GM21447 (cell line): ENCODE measurements at regions not wholly inside any gene's neighbourhood (a gene's known extent, or its start where the extent isn't known, plus 50 kb on each side); places are given as distances from the start of the nearest gene placed in this dataset.
"Not testable (repeated sequence)": the region's sequence is repeated elsewhere in the genome, so short reads cannot be mapped to it uniquely, and the experiment has no call there.

Source experiments
- ATAC-seq: cut with Tn5 transposase; IDR thresholded peaks from one replicate; pipeline ENCODE4 v1.9.1; 2021; ENCODE audit not compliant: unreplicated experiment

DNA sequence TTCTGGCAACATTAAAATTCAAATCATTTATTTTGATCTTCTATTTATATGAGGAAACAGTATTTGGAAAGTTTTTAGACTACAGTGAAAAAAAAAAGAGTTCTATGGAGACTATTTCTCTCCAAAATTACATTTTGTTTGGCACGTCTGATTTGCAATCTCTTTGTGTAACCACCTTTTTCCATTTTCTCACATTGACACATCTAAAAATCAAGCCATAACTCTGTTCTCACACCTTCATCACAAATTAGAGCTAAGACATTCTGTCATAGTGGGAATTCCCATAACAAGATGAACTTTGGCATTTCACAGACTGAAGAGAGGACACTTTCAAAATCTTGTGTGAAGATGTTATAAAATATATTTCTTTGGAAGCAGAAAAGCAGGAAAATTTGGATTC lies 468.9 kb downstream of the GRIA2 start:
- no peak for ATAC-seq

DNA sequence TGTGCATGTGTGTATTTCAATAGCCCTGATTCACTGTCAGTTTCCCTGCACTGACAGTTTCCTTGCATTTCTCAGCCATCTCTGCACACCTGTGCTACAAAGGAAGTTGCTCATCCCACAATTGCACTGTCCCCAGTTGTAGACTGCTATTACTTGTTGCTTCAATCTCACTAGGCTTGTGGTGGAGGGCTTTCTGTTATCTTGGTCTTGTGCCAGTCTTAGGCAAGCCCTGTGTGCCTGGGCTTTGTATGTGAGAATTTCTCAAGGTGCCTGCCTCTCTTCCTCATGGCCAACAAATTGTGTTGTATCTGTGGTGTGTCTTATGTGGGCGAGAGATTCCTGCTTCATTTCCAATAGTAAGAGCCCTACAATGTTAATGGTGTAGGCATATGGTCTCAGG lies 467.4 kb downstream of the GRIA2 start:
- no peak for ATAC-seq

DNA sequence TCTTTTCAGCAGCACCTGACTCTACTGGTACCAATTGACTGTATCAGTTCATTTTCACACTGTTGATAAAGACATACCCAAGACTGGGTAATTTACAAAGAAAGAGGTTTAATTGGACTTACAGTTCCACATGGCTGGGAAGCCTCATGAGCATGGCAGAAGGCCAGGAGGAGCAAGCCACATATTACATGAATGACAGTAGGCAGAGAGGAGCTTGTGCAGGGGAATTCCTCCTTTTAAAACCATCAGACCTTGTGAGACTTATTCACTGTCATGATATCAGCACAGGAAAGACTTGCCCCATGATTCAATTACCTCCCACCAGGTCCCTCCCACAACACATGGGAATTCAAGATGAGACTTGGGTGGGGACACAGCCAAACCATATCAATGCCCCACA lies 458.8 kb downstream of the GRIA2 start:
- ATAC-seq = not testable (repeated sequence)

DNA sequence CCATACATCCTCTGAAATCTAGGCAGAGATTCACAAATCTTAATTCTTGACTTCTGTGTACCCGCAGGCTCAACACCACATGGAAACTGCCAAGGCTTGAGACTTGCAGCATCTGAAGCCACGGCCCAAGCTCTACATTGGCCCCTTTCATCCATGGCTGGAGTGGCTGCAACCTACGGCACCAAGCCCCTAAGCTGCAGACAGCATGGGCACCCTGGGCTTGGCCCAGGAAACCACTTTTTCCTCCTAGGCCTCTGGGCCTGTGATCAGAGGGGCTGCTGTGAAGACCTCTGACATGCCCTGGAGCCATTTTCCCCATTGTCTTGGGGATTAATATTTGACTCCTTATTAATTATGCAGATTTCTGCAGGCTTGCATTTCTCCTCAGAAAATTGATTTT lies 457.9 kb downstream of the GRIA2 start:
- ATAC-seq = no peak

DNA sequence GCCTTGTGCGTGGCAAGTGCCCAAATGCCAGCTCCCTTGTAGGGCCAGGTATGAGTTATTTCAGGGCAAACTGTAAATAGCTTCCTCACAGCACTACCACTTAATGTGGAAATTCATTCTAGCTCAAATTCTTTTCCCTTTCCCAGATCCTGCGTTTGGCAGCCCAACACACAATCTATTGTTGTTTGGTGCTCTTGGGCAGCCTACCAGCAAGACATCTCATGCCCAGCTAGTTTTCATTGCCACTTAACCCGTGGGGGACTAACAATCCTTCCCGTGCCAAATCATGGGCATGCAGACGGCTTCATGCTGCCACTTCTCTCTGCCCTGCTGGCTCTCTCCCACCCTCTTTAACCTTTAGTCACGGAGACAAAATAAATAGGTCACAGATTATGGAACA lies 454.2 kb downstream of the GRIA2 start:
- ATAC-seq = no peak

DNA sequence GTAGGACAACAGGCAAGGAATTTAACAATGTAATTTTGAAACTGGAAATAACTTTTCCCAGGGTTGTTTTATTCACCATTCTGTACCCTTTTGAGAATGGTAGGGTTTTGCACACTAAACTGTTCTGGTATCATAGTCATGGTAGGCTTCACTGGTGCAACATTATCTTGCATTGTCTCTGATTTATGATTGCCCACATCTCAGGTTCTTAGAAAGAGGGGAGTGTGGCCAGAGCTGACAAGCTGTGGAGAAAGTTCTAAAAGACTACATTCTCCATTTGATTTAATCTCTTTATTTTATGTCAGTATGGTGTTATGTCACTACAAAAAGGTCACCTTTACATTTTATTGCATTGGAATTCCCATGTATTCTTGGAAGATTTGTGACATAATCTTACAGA lies 447.3 kb downstream of the GRIA2 start:
- no peak for ATAC-seq

DNA sequence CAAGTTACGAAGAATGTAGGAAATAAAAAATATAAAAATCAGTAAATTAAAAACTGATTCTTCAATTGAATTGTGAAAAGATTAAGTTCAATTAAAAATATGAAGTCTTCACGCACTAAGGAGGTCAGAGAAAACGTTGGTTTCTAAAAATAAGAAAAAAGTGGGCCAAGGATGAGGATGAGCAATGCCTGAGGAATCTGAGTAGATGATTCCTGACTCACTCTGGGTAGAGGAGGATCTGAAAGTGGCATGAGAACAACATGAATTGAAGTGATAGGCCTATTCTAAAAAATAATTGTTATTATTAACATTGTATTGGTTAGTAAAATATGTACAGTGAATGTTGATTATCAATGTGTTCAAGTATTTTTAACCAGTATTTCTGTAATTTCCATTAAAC lies 444.2 kb downstream of the GRIA2 start:
- no peak for ATAC-seq

DNA sequence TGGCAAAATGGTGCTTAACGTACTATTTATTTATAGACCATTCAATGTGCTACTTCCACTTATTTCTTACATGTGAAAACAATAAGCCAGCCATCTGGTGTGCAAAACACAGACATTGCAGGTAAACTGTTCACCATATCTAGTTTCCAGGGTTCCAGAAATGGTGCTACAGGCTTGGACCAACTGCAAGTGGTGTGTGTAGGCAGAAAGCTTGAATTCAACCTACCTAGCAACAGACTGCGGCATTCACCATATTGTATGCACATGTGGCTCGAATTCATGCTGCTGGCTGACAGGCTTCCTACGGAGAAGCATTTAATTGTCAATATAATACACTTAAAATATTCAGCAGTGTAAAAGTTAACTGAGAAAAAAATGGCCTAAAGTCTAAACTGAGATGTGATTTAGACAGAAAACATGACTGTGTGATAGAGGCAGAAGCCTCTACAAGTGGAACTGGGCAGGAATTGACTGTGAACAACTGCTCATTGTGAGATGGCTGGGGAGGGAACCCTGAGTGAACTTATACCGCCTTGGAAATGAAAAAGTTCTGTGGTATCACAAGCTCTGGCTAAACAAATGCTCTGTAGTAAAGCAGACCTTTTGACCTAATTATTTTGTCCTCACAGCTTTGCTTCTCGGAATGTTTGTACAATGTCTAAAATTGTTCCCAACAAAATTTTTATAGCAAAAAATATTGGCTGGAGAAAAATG lies 434.7 kb downstream of the GRIA2 start:
- no peak for ATAC-seq

DNA sequence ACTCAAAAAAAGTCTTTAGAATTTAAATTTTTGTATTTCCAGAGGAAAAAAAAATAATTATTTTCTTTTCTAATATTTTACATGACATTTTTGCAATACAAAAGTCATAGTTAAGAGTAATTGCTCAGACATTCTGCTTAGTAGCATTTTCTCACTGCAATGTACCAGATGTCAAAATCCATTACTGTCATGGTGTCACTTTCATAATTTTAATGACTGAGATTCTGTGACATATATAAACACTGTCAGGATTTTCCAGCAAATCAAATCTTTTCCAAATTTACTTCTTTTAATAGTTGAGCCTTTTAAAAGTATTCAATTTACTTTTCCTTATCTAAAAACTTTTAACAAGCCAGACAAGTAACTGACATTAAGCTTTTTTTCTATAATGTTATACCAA lies 422.7 kb downstream of the GRIA2 start:
- no peak for ATAC-seq

DNA sequence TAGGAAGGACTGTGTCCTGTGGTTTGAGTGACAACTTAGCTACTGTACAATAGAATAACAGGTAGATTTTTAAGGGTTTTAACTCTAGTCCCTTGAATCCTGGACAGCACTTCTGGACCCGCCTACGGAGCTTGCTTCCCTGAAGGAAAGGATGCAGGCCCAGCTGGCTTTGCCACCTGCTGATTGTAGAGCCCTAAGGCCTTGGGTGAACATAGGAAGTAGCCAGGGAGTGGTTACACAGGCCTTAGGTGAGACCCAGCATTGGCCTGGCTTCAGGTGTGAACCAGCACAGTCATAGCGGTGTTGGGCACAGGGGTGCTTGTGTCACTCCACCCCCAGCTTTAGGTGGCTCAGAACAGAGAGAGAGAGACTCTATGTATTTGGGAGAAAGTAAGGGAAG lies 413.5 kb downstream of the GRIA2 start:
- no peak for ATAC-seq

DNA sequence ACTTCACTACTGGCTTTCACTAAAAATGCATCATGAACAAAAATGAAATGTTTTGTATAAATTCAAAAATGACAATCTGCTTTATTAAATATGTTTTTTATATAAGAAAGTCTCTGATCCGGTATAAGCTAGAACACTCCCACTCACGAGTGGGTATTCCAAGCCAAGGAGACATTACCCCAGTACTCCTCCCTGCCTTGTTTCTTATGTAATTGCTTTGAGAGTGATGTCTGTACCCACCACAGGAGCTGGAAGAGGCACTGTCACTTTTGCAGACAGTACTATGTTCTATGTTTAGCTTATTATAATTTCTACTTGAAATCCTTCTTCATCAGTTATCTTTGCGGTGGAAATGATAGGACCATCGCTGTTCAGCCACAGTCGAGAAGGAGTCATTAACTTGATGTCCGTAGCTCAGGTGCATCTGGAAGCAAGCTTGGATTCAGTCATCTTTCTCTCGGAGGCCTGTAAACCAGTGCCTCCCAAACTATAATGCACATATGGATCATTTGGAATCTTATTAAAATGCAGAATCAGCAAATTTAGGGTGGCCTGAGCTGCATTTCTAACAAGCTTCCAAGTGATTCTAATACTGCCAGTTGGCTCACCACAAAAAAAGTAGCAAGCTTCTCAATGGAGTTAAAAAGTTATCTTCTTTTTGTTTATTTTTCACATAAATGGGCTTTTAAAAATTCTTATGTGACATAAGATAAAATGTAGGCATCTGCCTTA lies 396.4 kb downstream of the GRIA2 start:
- ATAC-seq = no peak

DNA sequence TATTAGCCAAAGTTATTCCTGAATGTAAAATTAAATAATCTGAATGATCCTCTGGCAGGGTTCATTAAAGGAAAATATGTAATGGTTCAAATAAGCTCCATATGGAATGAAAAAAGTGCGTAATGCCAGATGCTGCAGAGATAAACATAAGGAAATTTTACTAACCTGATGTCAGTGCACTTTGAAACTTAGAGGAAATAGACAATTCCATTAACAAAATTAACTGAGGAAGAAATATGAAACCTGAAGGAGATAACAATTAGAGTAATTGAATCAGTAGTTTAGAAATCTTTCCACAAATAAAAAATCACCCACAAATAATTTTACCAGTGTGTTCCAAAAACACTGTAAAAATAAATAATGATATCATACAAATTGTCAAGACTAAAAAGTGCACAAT lies 387.5 kb downstream of the GRIA2 start:
- no peak for ATAC-seq

DNA sequence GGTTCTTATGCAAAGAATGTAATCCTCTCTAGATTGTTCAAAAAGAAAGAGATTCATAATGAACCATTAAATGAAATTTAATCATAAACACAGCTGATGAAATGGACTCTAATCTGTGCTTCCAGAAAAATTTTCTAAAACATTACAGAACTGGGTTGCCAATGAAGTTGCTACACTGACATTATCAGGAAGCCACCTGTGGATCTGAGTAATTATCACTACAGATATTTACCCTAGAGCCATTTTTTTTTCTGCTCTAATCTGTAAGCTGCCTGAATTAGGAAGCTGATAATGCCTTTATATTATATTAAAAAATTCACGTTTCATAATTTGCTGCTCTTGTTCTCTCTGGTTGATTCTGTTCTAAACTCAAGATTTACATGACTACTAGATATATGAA lies 380.1 kb downstream of the GRIA2 start:
- ATAC-seq = no peak

DNA sequence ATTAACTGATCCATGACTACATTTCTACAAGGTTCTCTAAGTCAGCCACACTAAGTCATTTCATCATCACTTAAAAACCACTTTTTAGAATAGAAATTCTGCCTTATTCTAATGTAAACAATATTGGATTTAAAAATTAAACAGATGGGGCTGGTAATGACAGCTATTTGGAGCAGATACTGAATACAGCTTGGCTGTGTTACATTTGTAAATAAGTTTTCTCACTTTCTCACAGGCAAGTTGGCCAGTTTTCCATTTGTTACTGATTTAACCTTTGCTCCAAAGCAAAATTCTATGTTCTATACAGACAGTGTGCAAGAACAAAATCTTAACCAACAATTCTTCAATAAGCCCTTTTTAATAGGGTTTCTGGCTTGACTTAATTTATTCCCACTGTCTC lies 370.7 kb downstream of the GRIA2 start:
- ATAC-seq = no peak

DNA sequence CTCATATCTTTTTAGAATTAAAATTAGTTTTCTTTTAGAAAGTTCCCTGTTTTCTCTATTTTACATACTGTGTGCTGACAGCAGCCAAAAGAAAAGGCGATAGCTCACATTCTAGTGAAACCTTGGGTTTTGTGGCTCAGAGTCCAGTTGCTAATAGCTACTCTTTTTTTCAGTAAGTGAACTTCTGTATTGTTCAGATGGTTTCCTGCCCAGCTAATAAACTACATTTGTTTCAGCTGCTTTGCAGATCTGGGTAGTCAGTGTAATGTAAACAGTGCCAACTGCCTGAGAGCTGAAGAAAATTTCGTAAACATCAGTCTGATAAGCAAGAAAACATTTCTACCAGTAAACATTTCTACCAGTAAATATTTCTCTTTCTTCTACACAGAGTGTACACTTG lies 370.2 kb downstream of the GRIA2 start:
- no peak for ATAC-seq

DNA sequence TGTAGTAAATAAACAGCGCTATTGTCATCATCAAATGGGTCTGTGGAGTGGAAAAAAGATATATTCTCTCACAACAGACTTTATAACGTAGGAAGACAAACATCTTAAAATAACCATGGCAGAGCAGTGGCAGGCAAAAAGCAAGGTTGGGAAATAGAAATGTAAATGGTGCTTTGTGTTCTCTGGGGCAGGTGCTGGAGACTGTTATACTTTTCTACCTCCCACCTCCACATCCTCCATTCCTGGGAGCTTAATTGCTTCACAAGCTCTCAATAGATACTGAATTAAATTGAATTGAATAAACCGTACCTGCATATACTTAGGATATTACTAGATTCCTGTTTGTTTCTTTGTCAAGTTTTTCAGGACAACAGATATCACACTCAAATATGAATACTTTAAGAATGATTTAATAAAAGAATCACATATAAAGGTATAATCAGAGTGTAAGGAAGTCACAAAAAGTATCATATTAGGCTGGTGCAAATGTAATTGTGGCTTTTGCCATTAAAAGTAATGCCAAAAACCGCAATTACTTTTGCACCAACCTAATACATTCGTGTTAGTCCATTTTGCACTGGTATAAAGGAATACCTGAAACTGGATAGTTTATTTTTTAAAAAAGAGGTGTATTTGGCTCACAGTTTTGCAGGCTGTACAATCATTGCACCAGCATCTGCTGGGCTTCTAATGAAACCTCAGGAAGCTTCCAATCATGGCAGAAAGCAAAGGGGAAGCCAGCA lies 367.3 kb downstream of the GRIA2 start:
- ATAC-seq = no peak

DNA sequence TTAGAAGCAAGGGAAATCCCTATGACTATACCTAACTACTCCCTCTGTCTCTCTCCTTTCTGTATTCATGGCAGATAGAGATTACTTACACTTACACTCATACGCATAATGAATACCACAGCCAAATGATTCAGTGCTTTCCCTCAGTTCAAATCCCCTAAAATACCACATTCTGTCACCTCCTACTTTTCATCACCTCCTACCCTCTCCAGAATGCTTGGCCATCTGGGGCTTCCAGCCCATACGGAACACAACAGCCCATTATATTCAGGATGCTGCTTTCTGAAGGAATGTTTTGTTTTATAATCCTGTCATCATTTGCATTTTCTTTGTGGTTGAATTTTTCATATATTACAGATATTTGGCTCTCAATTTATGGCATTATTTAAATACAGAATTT lies 361.6 kb downstream of the GRIA2 start:
- no peak for ATAC-seq

DNA sequence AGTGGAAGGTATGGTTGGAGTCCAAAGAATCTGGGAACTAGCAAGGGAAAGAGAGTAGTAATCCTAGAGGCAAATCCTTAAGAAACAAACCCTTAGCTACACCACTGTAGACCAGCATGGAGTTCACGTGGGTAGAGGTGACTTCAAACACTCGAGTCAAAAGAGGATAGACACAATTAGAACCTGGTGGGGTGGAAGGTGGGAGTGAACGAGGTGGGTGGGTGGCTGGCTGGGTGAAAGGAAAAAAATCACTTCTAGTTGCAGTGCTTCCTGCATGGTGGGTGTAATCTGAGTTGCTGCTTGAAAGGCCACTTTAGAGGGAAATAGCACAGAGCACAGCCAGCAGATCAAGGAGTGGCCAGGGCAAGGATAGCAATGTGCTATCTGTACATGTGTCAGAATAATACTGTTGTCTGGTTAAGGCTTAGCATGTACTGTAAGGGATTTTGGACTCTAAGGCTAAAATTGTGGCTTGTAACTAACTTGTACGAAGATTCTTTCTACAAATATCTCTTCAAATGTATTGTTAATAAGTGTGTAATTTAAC lies 356.2 kb downstream of the GRIA2 start:
- no peak for ATAC-seq

DNA sequence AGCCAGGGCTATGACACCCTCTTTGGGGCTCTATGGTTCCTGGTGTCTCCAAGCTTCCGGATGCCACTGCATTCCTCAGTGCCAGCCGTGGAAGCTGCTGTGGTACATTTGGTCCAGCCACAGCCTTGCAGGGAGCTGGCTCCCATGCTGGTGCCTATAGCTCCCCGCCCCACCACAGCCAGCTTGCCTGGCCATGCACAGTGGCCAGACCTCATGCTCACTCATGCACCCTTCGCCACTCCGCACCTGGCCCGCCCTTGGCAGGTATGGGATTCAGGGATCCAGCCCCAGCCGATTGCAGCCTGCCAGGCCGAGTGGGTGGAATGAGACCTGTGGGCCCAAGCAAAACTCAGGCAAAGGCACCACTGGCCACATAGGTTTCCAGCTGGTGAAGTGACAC lies 354.8 kb downstream of the GRIA2 start:
- ATAC-seq = no peak

DNA sequence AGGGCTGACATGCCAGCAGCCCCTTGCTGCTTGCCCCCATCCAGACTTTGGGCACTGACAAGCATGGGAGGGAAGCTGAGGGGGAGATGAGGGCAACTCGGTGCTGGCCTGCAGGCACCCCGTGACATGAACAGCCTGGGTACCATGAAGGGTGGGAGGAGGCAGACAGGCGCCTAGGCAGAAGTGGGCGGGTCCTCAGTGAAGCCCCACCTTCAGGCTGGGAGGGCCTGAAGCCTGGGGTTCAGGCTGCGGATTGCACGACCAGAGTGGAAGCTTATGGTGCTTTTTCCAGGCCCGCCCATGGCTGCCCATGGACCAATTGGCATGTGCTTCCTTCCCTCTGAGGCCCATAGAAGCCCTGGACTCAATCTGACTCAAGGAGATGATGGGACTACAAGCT lies 354.1 kb downstream of the GRIA2 start:
- no peak for ATAC-seq

DNA sequence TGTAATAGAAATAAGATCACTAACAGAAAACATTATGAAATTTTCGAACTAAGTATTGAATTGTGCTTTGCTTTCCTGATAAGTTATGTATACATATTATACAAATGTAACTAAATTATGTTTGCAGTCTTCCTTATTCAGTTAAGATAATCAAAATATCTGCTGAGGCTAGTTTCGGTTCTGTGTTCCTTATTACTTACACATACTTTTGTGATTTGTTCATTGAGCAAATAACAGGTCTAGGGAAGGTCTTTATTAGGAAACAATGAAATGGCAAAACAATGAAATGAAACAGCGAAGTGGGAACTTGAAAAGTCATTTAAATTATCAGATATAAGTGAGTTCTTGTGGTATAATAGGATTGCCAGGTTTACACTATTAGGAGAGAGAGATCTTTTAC lies 352.4 kb downstream of the GRIA2 start:
- no peak for ATAC-seq

DNA sequence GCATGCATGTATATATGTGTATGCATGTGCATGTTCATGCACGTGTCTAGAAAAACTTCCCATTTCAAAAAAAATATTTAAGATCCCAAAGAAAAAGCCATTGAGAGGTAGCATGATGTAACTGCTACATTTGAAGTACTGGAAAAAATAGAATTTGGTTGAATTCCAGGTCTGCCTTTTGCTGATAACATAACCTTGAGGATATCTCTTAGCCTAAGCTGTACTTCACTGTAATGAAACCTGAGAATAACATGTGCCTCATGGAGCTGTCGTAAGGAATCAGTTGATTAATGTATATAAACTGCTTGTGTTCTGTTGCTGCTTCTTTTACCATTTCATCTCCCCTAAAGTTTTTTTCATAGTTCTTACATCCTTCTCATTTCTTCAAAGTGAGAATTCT lies 351.8 kb downstream of the GRIA2 start:
- no peak for ATAC-seq
